SK-N-MC (cell line): ENCODE measurements at regions not wholly inside any gene's neighbourhood (a gene's known extent, or its start where the extent isn't known, plus 50 kb on each side); places are given as distances from the start of the nearest gene placed in this dataset.

Source experiments
- EZH2 ChIP-seq: fragments of 200-600 bp; sonication (generic); IDR thresholded peaks from one replicate; pipeline ENCODE4 v1.6.1; 2017; ENCODE audit warnings: antibody characterized with exemption
- POLR2AphosphoS5 ChIP-seq: IDR thresholded peaks from 2 replicates; pipeline ENCODE4 v1.6.1; 2012; ENCODE audit warnings: mild to moderate bottlenecking, low read depth, low read length, borderline replicate concordance

- TF ChIP-seq EZH2 (no peak), POLR2AphosphoS5 (no peak)
These were observed 246.5 kb upstream of the ATP10B start for GRCh38 chr5:161098516-161098915.
